IMR-90 (cell line): ENCODE measurements at regions not wholly inside any gene's neighbourhood (a gene's known extent, or its start where the extent isn't known, plus 50 kb on each side); places are given as distances from the start of the nearest gene placed in this dataset.

Source experiments
- ATAC-seq: fragments of 200-7000 bp; cut with Tn5 transposase; 2 replicates; pipeline ENCODE4 v1.9.1; 2020; ENCODE audit warnings: low read depth, mild to moderate bottlenecking, moderate library complexity
- BruUV-seq: library from RNA; stranded (reverse); fragments of 400-500 nt; replicated peaks from 2 replicates; lab custom pipeline; 2021; lab: Mats Ljungman, UMichigan
- CTCF ChIA-PET: fragments of 300-600 bp; formaldehyde crosslinking; extraction: SDS; loops from one replicate; lab custom pipeline; 2021; ENCODE audit warnings: antibody characterized with exemption; lab: Yijun Ruan, JAX
- POLR2A ChIA-PET: fragments of 300-600 bp; sonication (Branson Sonifier 250); formaldehyde crosslinking; loops from one replicate; lab custom pipeline; 2022; ENCODE audit warnings: antibody characterized with exemption; ENCODE audit not compliant: unreplicated experiment; lab: Charles Lee
- DNase-seq: peaks from one replicate; pipeline ENCODE4 v3.0.0; 2013
- H2AFZ ChIP-seq: replicated peaks from 2 replicates; pipeline ENCODE3; 2013; ENCODE audit warnings: low read length, mild to moderate bottlenecking; ENCODE audit not compliant: poor library complexity
- H2AK5ac ChIP-seq: 2 replicates; pipeline ENCODE4 v1.6.1; 2013; ENCODE audit warnings: low read depth, low read length, inconsistent platforms
- H2AK9ac ChIP-seq: replicated peaks from 2 replicates; pipeline ENCODE3; 2013; ENCODE audit warnings: mild to moderate bottlenecking, low read depth, low read length, moderate library complexity; ENCODE audit not compliant: poor library complexity
- H2BK120ac ChIP-seq: 2 replicates; pipeline ENCODE4 v1.6.1; 2013; ENCODE audit warnings: low read depth, low read length, inconsistent platforms
- H2BK15ac ChIP-seq: 3 replicates; pipeline ENCODE4 v1.6.1; 2013; ENCODE audit warnings: low read depth, low read length, inconsistent platforms
- H2BK20ac ChIP-seq: 2 replicates; pipeline ENCODE4 v1.6.1; 2013; ENCODE audit warnings: low read depth, mild to moderate bottlenecking, inconsistent platforms, low read length, moderate library complexity
- H2BK5ac ChIP-seq: 2 replicates; pipeline ENCODE4 v1.6.1; 2013; ENCODE audit warnings: mild to moderate bottlenecking, low read depth, low read length, inconsistent platforms; ENCODE audit not compliant: poor library complexity, severe bottlenecking
- H3K14ac ChIP-seq: replicated peaks from 2 replicates; pipeline ENCODE4 v1.6.1; 2013; ENCODE audit warnings: low read depth, low read length, inconsistent platforms
- H3K18ac ChIP-seq: 2 replicates; pipeline ENCODE4 v1.6.1; 2013; ENCODE audit warnings: low read depth, low read length, control low read depth
- H3K23ac ChIP-seq: 2 replicates; pipeline ENCODE4 v1.6.1; 2013; ENCODE audit warnings: low read depth, low read length, inconsistent platforms
- H3K27ac ChIP-seq: 2 replicates; pipeline ENCODE4 v1.5.1; 2013; ENCODE audit warnings: mild to moderate bottlenecking, control low read depth, low read length; ENCODE audit not compliant: insufficient read depth
- H3K27me3 ChIP-seq: 2 replicates; pipeline ENCODE4 v1.6.1; 2013; ENCODE audit warnings: low read length; ENCODE audit not compliant: control insufficient read depth, insufficient read depth
- H3K36me3 ChIP-seq: 2 replicates; pipeline ENCODE4 v1.6.1; 2013; ENCODE audit warnings: low read length, mixed read lengths; ENCODE audit not compliant: control insufficient read depth, insufficient read depth
- H3K4ac ChIP-seq: 2 replicates; pipeline ENCODE4 v1.6.1; 2013; ENCODE audit warnings: low read depth, low read length, inconsistent platforms
- H3K4me1 ChIP-seq: 2 replicates; pipeline ENCODE4 v1.6.1; 2013; ENCODE audit warnings: low read length, mixed read lengths; ENCODE audit not compliant: control insufficient read depth, insufficient read depth
- H3K4me2 ChIP-seq: 2 replicates; pipeline ENCODE4 v1.6.1; 2013; ENCODE audit warnings: low read depth, mild to moderate bottlenecking, control low read depth, low read length, moderate library complexity
- H3K4me3 ChIP-seq: 2 replicates; pipeline ENCODE4 v1.5.1; 2013; ENCODE audit warnings: low read depth, mild to moderate bottlenecking, control low read depth, low read length, moderate library complexity; ENCODE audit not compliant: insufficient read depth
- H3K56ac ChIP-seq: 2 replicates; pipeline ENCODE4 v1.6.1; 2013; ENCODE audit warnings: low read length, inconsistent platforms; ENCODE audit not compliant: insufficient read depth; ENCODE audit errors: extremely low read depth
- H3K79me1 ChIP-seq, 2 experiments: 2 replicates each; pipeline ENCODE4 v1.6.1; 2013; ENCODE audit warnings: low read length in 2 of 2, inconsistent platforms in 1 of 2, low read depth in 1 of 2
- H3K9ac ChIP-seq: 2 replicates; pipeline ENCODE4 v1.6.1; 2013; ENCODE audit warnings: low read depth, low read length, control low read depth
- H3K9me1 ChIP-seq: 2 replicates; pipeline ENCODE4 v1.6.1; 2013; ENCODE audit warnings: low read length, inconsistent platforms; ENCODE audit not compliant: insufficient read depth
- H3K9me3 ChIP-seq: 2 replicates; pipeline ENCODE4 v1.6.1; 2013; ENCODE audit warnings: low read length; ENCODE audit not compliant: control insufficient read depth, insufficient read depth
- H4K20me1 ChIP-seq: 2 replicates; pipeline ENCODE4 v1.6.1; 2013; ENCODE audit warnings: low read length, inconsistent platforms; ENCODE audit not compliant: insufficient read depth
- H4K5ac ChIP-seq: 2 replicates; pipeline ENCODE4 v1.6.1; 2013; ENCODE audit warnings: mild to moderate bottlenecking, low read depth, low read length, control low read depth
- H4K8ac ChIP-seq, 2 experiments: 2 replicates each; pipeline ENCODE4 v1.6.1; 2013; ENCODE audit warnings: low read depth in 2 of 2, low read length in 2 of 2, control low read depth in 1 of 2, inconsistent platforms in 1 of 2
- H4K91ac ChIP-seq: 2 replicates; pipeline ENCODE4 v1.6.1; 2013; ENCODE audit warnings: low read depth, low read length, inconsistent platforms; ENCODE audit not compliant: insufficient read depth
- BHLHE40 ChIP-seq: fragments of 150-350 bp; IDR thresholded peaks from 2 replicates; pipeline ENCODE4 v1.6.1; 2016; ENCODE audit warnings: mild to moderate bottlenecking, low read depth, low read length
- CEBPB ChIP-seq: IDR thresholded peaks from 2 replicates; pipeline ENCODE4 v1.6.1; 2012; ENCODE audit warnings: low read depth, low read length, improper control_type of control experiment
- ELK1 ChIP-seq: fragments of 150-350 bp; IDR thresholded peaks from 2 replicates; pipeline ENCODE4 v1.6.1; 2016; ENCODE audit warnings: low read depth, mild to moderate bottlenecking, low read length, moderate library complexity, borderline replicate concordance
- MAFK ChIP-seq: IDR thresholded peaks from 2 replicates; pipeline ENCODE4 v1.6.1; 2012; ENCODE audit warnings: low read depth, low read length, improper control_type of control experiment
- MAZ ChIP-seq: IDR thresholded peaks from 2 replicates; pipeline ENCODE4 v1.6.1; 2012; ENCODE audit warnings: low read depth, mild to moderate bottlenecking, low read length, improper control_type of control experiment, moderate library complexity, borderline replicate concordance
- RAD21 ChIP-seq: IDR thresholded peaks from 2 replicates; pipeline ENCODE4 v1.6.1; 2012; ENCODE audit warnings: low read length, improper control_type of control experiment
- WGBS, 2 experiments: methylation state at CpG; one replicate each; pipeline versions ENCODE4 v1.1.5 to v1.1.7; 2013; ENCODE audit warnings: missing lambda C conversion rate in 2 of 2; ENCODE audit not compliant: insufficient read length in 1 of 2; ENCODE audit errors: extremely low coverage in 2 of 2; 5-methylcytosine and 5-hydroxymethylcytosine counted together
- dilution Hi-C: fragments of 300-500 bp; cut with HindIII; formaldehyde crosslinking; loops from one replicate; pipeline ENCODE4 v1.14.3; 2018; ENCODE audit warnings: low sequenced_read_pairs; ENCODE audit not compliant: unreplicated experiment
- in situ Hi-C: fragments of 300-500 bp; cut with MboI; formaldehyde crosslinking; loops from 3 replicates; pipeline ENCODE4 v1.14.3; 2019; ENCODE audit warnings: low sequenced_read_pairs, inconsistent platforms, mixed read lengths
- intact Hi-C: fragments of 100-400 bp; cut with micrococcal nuclease; formaldehyde crosslinking; loops from 2 replicates; pipeline ENCODE4 v1.10.0; 2022

DNA sequence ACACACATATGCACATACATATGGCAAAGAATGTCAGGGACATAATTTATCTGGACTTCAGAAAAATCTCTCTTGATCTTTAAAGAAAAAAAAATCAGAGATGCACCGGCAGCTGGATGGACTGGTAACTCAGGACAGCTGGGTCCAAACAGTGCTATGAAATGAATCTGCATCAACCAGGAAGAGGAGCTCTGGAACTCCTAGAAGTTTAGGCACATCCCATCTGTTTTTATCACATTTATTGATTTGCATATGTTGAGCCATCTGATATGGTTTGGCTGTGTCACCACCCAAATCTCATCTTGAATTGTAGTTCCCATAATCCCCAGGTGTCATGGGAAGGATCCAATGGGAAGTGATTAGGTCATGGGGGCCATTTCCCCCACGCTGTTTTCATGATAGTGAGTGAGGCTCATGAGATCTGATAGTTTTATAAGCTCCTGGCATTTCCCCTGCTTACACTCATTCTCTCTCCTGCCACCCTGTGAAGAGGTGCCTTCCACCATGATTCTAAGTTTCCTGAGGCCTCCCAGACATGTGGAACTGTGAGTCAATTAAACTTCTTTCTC, 87.7 kb upstream of the AKIP1 start:
- H2BK120ac ChIP-seq, result no peak overlapping the region
- H2BK5ac ChIP-seq, result no peak overlapping the region
- ATAC-seq, result no peak
- WGBS, 2 experiments, result no CpG with 5 or more reads among the region's 2 CpGs
- H3K56ac ChIP-seq, result no peak overlapping the region
- no peaks in the 10 kb centered on the region for H3K27me3 ChIP-seq
- DNase-seq, result no peak
- no peak overlapping the region for H3K4me2 ChIP-seq
- peaks cover 22% of the 10 kb centered on the region for H3K9me1 ChIP-seq
- H3K18ac ChIP-seq, result no peak overlapping the region
- H3K9me3 ChIP-seq, result no peaks in the 10 kb centered on the region
- 0 out of 2 replicates have a peak overlapping the region, but pooled peaks have one; percentile 5 for H3K4ac ChIP-seq
- H4K5ac ChIP-seq, result no peak overlapping the region
- no peak overlapping the region for H3K4me3 ChIP-seq
- ChIA-PET CTCF (no interaction called here), POLR2A (no interaction called here)
- H2BK20ac ChIP-seq, result no peak overlapping the region
- dilution Hi-C loops (no loop called here), intact Hi-C loops (no loop called here), in situ Hi-C loops (no loop called here)
- no peak overlapping the region for H3K14ac ChIP-seq
- H3K79me1 ChIP-seq, result peaks cover 20 to 53% of the 10 kb centered on the region in 2 experiments; a peak in 3 of 4 replicates
- no peak for TF ChIP-seq MAZ
- TF ChIP-seq CEBPB, result no peak
- TF ChIP-seq RAD21, result no peak
- TF ChIP-seq BHLHE40, result no peak
- no peak for TF ChIP-seq ELK1
- no peak for TF ChIP-seq MAFK
- no peak overlapping the region for H2AFZ ChIP-seq
- H3K23ac ChIP-seq, result no peak overlapping the region; the same call in 1 of the 2 replicates
- H2AK5ac ChIP-seq, result no peak overlapping the region
- BruUV-seq, result no TSS peak
- H4K20me1 ChIP-seq, result peaks cover 6% of the 10 kb centered on the region; the same call in 1 of the 2 replicates
- H3K4me1 ChIP-seq, result peaks cover 12% of the 10 kb centered on the region
- H3K36me3 ChIP-seq, result peaks cover 7% of the 10 kb centered on the region
- H2BK15ac ChIP-seq, result no peak overlapping the region
- no peak overlapping the region for H2AK9ac ChIP-seq
- H4K91ac ChIP-seq, result no peak overlapping the region; the same call in 1 of the 2 replicates
- no peak overlapping the region for H3K9ac ChIP-seq
- no peak overlapping the region for H4K8ac ChIP-seq
- H3K27ac ChIP-seq, result no peak overlapping the region
